Astrocyte (in vitro differentiated cells and primary cell): ENCODE measurements at regions not wholly inside any gene's neighbourhood (a gene's known extent, or its start where the extent isn't known, plus 50 kb on each side); places are given as distances from the start of the nearest gene placed in this dataset.

Source experiments
- DNase-seq: peaks from one replicate; pipeline ENCODE4 v3.0.0-alpha.2; 2010; ENCODE audit warnings: low read depth
- FAIRE-seq: peaks from 2 replicates; lab custom pipeline; 2011; peaks lifted over from hg19 to GRCh38; lab: Jason Lieb, UNC
- H2AFZ ChIP-seq: 2 replicates; pipeline ENCODE4 v1.6.0; 2012; ENCODE audit warnings: low read depth, low read length, inconsistent platforms
- H3K27ac ChIP-seq: 2 replicates; pipeline ENCODE4 v1.5.1; 2011; ENCODE audit warnings: low read depth, low read length, inconsistent platforms
- H3K27me3 ChIP-seq: 2 replicates; pipeline ENCODE4 v1.6.0; 2011; ENCODE audit warnings: low read length, inconsistent platforms; ENCODE audit not compliant: insufficient read depth
- H3K36me3 ChIP-seq: 2 replicates; pipeline ENCODE4 v1.5.1; 2011; ENCODE audit warnings: low read length, inconsistent platforms; ENCODE audit not compliant: insufficient read depth
- H3K4me1 ChIP-seq: 2 replicates; pipeline ENCODE4 v1.5.1; 2011; ENCODE audit warnings: low read length, inconsistent platforms; ENCODE audit not compliant: insufficient read depth
- H3K4me2 ChIP-seq: 2 replicates; pipeline ENCODE4 v1.6.0; 2012; ENCODE audit warnings: low read length, inconsistent platforms
- H3K4me3 ChIP-seq: 2 replicates; pipeline ENCODE4 v1.5.1; 2011; ENCODE audit warnings: low read depth, mild to moderate bottlenecking, low read length, inconsistent platforms; ENCODE audit not compliant: insufficient read depth
- H3K79me2 ChIP-seq: 2 replicates; pipeline ENCODE4 v1.6.0; 2012; ENCODE audit warnings: mild to moderate bottlenecking, low read length, inconsistent platforms; ENCODE audit not compliant: insufficient read depth
- H3K9ac ChIP-seq: 2 replicates; pipeline ENCODE4 v1.6.0; 2012; ENCODE audit warnings: mild to moderate bottlenecking, low read length, inconsistent platforms
- H3K9me3 ChIP-seq: 2 replicates; pipeline ENCODE4 v1.5.1; 2012; ENCODE audit warnings: low read depth, mild to moderate bottlenecking, low read length, inconsistent platforms; ENCODE audit not compliant: insufficient read depth
- H4K20me1 ChIP-seq: 2 replicates; pipeline ENCODE4 v1.6.0; 2012; ENCODE audit warnings: low read length, inconsistent platforms; ENCODE audit not compliant: insufficient read depth
- H3K27ac Mint-ChIP-seq: one replicate; pipeline ENCODE4 v1.8.0; 2021; ENCODE audit warnings: mild to moderate bottlenecking, mixed read lengths; ENCODE audit not compliant: unreplicated experiment
- H3K27me3 Mint-ChIP-seq: one replicate; pipeline ENCODE4 v1.8.0; 2021; ENCODE audit warnings: low read depth, mixed read lengths; ENCODE audit not compliant: unreplicated experiment
- H3K36me3 Mint-ChIP-seq: one replicate; pipeline ENCODE4 v1.8.0; 2021; ENCODE audit warnings: low read depth, mixed read lengths; ENCODE audit not compliant: unreplicated experiment
- H3K4me1 Mint-ChIP-seq: one replicate; pipeline ENCODE4 v1.8.0; 2021; ENCODE audit warnings: low read depth, mixed read lengths; ENCODE audit not compliant: unreplicated experiment
- H3K4me3 Mint-ChIP-seq: one replicate; pipeline ENCODE4 v1.8.0; 2021; ENCODE audit warnings: mild to moderate bottlenecking, moderate library complexity, mixed read lengths; ENCODE audit not compliant: unreplicated experiment
- H3K9me3 Mint-ChIP-seq: one replicate; pipeline ENCODE4 v1.8.0; 2021; ENCODE audit warnings: mild to moderate bottlenecking, mixed read lengths; ENCODE audit not compliant: unreplicated experiment
- CTCF ChIP-seq: IDR thresholded peaks from 2 replicates; pipeline ENCODE4 v1.5.1; 2011; ENCODE audit warnings: low read depth, mild to moderate bottlenecking, inconsistent platforms, low read length, moderate library complexity; ENCODE audit not compliant: insufficient read depth
- EZH2 ChIP-seq: IDR thresholded peaks from 2 replicates; pipeline ENCODE4 v1.6.1; 2012; ENCODE audit warnings: mild to moderate bottlenecking, low read length, inconsistent platforms; ENCODE audit not compliant: insufficient read depth

DNA sequence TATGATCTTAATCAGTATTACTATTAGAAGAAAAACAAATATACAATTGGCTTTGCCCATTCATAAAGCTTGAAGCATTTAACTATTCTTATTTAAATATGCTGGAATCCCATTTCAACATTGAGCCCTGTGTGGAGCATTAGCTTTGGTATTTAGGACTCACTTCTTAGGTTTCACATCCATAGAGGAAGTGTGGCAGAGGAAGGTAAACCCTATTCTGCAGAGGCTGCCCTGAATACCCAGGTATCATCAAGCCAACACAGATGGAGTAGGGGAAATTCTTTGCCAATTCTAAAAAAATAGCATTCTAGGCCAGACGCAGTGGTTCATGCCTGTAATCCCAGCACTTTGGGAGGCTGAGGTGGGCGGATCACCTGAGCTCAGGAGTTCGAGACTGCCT, 361.5 kb downstream of the FIGN start:
- peaks cover 3% of the 10 kb centered on the region for H3K9me3 Mint-ChIP-seq
- H3K4me1 ChIP-seq = no peaks in the 10 kb centered on the region
- H3K36me3 Mint-ChIP-seq = no peaks in the 10 kb centered on the region
- H3K4me3 ChIP-seq = no peak overlapping the region
- DNase-seq = no peak
- no peak overlapping the region for H3K9ac ChIP-seq
- H3K27me3 ChIP-seq = no peaks in the 10 kb centered on the region
- H3K4me1 Mint-ChIP-seq = peaks cover 4% of the 10 kb centered on the region
- no peak overlapping the region for H2AFZ ChIP-seq
- no peaks in the 10 kb centered on the region for H3K27me3 Mint-ChIP-seq
- no peak overlapping the region for H3K27ac ChIP-seq
- H4K20me1 ChIP-seq = no peaks in the 10 kb centered on the region
- H3K27ac Mint-ChIP-seq = no peak overlapping the region
- no peaks in the 10 kb centered on the region for H3K9me3 ChIP-seq
- H3K4me2 ChIP-seq = no peak overlapping the region
- FAIRE-seq = no peak
- no peaks in the 10 kb centered on the region for H3K79me2 ChIP-seq
- H3K4me3 Mint-ChIP-seq = no peak overlapping the region
- TF ChIP-seq EZH2 = no peak
- no peak for TF ChIP-seq CTCF
- H3K36me3 ChIP-seq = no peaks in the 10 kb centered on the region

GRCh38 chr2:163373496-163373895, 362.3 kb downstream of the FIGN start:
- Mint-ChIP-seq H3K27ac (no peak overlapping the region), H3K4me1 (peaks cover 4% of the 10 kb centered on the region), H3K27me3 (no peaks in the 10 kb centered on the region), H3K4me3 (no peak overlapping the region), H3K36me3 (no peaks in the 10 kb centered on the region), H3K9me3 (peaks cover 3% of the 10 kb centered on the region)
- Histone ChIP-seq H3K36me3 (no peaks in the 10 kb centered on the region), H3K79me2 (no peaks in the 10 kb centered on the region), H2AFZ (no peak overlapping the region), H3K27ac (no peak overlapping the region), H4K20me1 (no peaks in the 10 kb centered on the region), H3K4me3 (no peak overlapping the region), H3K27me3 (no peaks in the 10 kb centered on the region), H3K9me3 (no peaks in the 10 kb centered on the region), H3K4me1 (no peaks in the 10 kb centered on the region), H3K9ac (no peak overlapping the region), H3K4me2 (no peak overlapping the region)
- TF ChIP-seq EZH2 = no peak
- TF ChIP-seq CTCF = no peak
- FAIRE-seq = no peak
- no peak for DNase-seq

DNA sequence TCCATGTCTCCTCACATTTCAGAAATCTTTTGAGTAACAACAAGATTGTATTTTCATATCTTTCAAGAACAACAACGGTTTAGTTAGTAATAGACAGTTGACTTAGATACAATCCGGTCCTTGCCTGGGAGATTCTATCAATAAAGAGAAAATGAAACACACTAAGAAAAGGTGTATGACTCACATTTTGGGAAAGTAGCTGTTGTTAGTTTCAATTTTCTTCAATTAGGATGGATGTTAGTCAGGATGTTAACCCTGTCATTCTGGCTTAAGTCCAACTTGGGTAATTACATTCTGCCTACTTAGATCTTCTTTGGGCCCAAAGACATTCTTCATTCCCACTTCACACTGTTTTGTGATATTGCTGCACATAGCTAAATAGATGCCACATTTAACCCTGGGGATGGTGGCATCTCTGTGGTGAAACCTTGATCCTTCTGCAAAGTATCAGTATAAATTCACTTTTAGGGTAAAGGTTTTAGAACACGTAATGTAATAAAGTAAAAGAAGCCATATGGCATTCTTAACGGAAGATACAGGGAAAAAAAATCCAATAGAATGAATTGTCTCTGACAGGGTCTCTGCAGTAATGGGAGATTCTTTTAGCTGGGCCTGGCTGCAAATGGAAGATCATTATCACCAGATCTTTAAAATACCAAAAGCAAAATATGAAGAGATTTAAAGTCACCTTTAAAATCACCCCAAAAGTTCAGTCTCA, 365.5 kb downstream of the FIGN start:
- H3K36me3 Mint-ChIP-seq = no peaks in the 10 kb centered on the region
- no peaks in the 10 kb centered on the region for H3K79me2 ChIP-seq
- no peaks in the 10 kb centered on the region for H3K27me3 Mint-ChIP-seq

More for the DNA sequence above, 365.5 kb downstream of the FIGN start:
- Mint-ChIP-seq H3K4me1 (peaks cover 4% of the 10 kb centered on the region), H3K27ac (peak overlapping the region; percentile 13), H3K4me3 (no peak overlapping the region), H3K9me3 (no peaks in the 10 kb centered on the region)
- H3K4me3 ChIP-seq = no peak overlapping the region
- H4K20me1 ChIP-seq = no peaks in the 10 kb centered on the region
- DNase-seq (peak; percentile 11), FAIRE-seq (no peak)
- no peaks in the 10 kb centered on the region for H3K36me3 ChIP-seq
- no peaks in the 10 kb centered on the region for H3K4me1 ChIP-seq
- H2AFZ ChIP-seq = peak overlapping the region; percentile 23
- H3K27me3 ChIP-seq = no peaks in the 10 kb centered on the region
- H3K9me3 ChIP-seq = no peaks in the 10 kb centered on the region
- no peak overlapping the region for H3K27ac ChIP-seq
- no peak overlapping the region for H3K9ac ChIP-seq
- TF ChIP-seq CTCF (no peak), EZH2 (no peak)
- H3K4me2 ChIP-seq = no peak overlapping the region
